ENCODE measurements at regions not wholly inside any gene's neighbourhood (a gene's known extent, or its start where the extent isn't known, plus 50 kb on each side); places are given as distances from the start of the nearest gene placed in this dataset.

DNA sequence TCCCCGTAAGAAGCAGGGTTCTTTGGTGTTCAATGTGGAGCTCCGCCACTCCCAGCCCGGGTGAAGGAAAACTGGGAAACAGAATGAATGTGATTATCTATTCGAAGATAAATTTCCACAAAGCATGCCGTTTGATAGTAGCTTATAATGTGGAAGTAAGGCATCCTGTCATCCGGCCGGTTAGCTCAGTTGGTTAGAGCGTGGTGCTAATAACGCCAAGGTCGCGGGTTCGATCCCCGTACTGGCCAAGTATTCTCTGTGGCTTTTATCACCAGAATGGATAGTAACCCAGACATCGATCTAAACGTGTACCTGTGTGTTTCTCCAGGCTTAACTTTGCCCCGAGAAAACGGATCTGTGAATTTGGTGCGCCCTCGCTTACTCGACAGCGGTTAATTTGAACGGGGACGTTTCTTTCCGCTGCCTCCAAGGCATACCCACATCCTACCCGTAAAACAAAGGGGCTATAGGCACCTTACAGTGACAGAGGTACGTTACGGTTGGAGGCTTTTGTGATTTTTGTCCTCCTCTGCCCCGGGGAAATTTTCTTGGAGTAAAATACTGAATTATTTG is 215.2 kb upstream of the ZNF184 start:
- peaks cover 0 to 16% (median 0%) of the 10 kb centered on the region in 12 donors for H3K4me1 ChIP-seq
- peaks cover 0 to 28% (median 0%) of the 10 kb centered on the region in 12 donors for H3K9me3 ChIP-seq
- 2% methylated on average over 28 of the region's 28 CpGs for WGBS, 4 donors
- no peaks in the 10 kb centered on the region for H3K36me3 ChIP-seq
- DNase-seq (peak; percentile 33 to 78 (median 40)), ATAC-seq (peak in 3 of 4 donors; percentile 72 to 94 (median 91))
- intact Hi-C loops (cut with DNase I) = no loop called here
- H3K27ac ChIP-seq = peak overlapping the region in 1 of 12 donors; percentile 66
- peaks cover 0 to 24% (median 0%) of the 10 kb centered on the region in 9 donors for H3K27me3 ChIP-seq
- TF ChIP-seq POLR2A (IDR thresholded peaks at IDR 0.05) = no peak
- TF ChIP-seq, protein P1, sequence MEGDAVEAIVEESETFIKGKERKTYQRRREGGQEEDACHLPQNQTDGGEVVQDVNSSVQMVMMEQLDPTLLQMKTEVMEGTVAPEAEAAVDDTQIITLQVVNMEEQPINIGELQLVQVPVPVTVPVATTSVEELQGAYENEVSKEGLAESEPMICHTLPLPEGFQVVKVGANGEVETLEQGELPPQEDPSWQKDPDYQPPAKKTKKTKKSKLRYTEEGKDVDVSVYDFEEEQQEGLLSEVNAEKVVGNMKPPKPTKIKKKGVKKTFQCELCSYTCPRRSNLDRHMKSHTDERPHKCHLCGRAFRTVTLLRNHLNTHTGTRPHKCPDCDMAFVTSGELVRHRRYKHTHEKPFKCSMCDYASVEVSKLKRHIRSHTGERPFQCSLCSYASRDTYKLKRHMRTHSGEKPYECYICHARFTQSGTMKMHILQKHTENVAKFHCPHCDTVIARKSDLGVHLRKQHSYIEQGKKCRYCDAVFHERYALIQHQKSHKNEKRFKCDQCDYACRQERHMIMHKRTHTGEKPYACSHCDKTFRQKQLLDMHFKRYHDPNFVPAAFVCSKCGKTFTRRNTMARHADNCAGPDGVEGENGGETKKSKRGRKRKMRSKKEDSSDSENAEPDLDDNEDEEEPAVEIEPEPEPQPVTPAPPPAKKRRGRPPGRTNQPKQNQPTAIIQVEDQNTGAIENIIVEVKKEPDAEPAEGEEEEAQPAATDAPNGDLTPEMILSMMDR (IDR thresholded peaks at IDR 0.05) = no peak
- H3K4me3 ChIP-seq = peak overlapping the region in 11 of 12 donors; percentile 7 to 59 (median 46)

GRCh38 chr6:27687154-27688013 is 214.5 kb upstream of the ZNF184 start:
- peaks cover 0 to 27% (median 6%) of the 10 kb centered on the region in 9 donors for H3K27me3 ChIP-seq
- DNase-seq = peak; percentile 28 to 84 (median 59)
- 2 to 4% (median 2%) methylated on average over 32 to 43 of the region's 43 CpGs for WGBS, 4 donors
- H3K27ac ChIP-seq = peak overlapping the region in 1 of 12 donors; percentile 66
- peaks cover 0 to 28% (median 0%) of the 10 kb centered on the region in 12 donors for H3K9me3 ChIP-seq
- TF ChIP-seq POLR2A (IDR thresholded peaks at IDR 0.05) = no peak
- TF ChIP-seq, protein P1 (IDR thresholded peaks at IDR 0.05) = peak in 7 of 12 donors; percentile 7 to 49 (median 30)
- H3K36me3 ChIP-seq = no peaks in the 10 kb centered on the region
- intact Hi-C loops (cut with DNase I) = no loop called here
- H3K4me3 ChIP-seq = peak overlapping the region; percentile 7 to 59 (median 44)
- peaks cover 0 to 16% (median 0%) of the 10 kb centered on the region in 12 donors for H3K4me1 ChIP-seq
- peak in 3 of 4 donors; percentile 76 to 83 (median 79) for ATAC-seq

DNA sequence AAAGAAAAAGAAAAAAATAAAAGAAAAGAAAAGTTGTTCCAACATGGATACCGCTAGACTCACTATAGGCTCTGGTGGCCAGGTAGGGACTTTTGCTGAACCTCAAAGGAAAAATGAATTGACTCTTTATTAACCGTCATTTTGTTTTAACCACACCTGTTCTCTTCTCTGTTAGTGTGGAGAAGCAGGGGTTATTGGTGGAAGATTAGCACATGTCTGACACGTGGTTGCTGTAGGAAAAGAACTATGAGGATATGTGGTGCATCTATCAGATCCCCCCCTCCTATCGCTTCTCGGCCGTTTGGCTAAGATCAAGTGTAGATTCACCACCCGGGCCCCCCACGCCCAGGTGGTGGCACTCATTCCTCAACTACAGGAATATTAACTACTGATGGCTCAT is 212.4 kb upstream of the ZNF184 start:
- no peak for DNase-seq
- ATAC-seq = no peak
- WGBS, 4 donors = 69 to 84% (median 79%) methylated on average over 8 of the region's 8 CpGs
- TF ChIP-seq, protein P1 (IDR thresholded peaks at IDR 0.05) = no peak
- no peak for TF ChIP-seq POLR2A (IDR thresholded peaks at IDR 0.05)
- intact Hi-C loops (cut with DNase I) = no loop called here
- H3K4me3 ChIP-seq = no peak overlapping the region
- peaks cover 0 to 23% (median 0%) of the 10 kb centered on the region in 12 donors for H3K4me1 ChIP-seq
- peaks cover 11 to 46% (median 23%) of the 10 kb centered on the region in 9 donors for H3K27me3 ChIP-seq
- peaks cover 0 to 31% (median 0%) of the 10 kb centered on the region in 12 donors for H3K9me3 ChIP-seq
- H3K36me3 ChIP-seq = no peaks in the 10 kb centered on the region
- no peak overlapping the region for H3K27ac ChIP-seq
